GM23338 (cell line): ENCODE measurements at regions not wholly inside any gene's neighbourhood (a gene's known extent, or its start where the extent isn't known, plus 50 kb on each side); places are given as distances from the start of the nearest gene placed in this dataset.

ENCODE experiments used
- CREB1 ChIP-seq: fragments of 250-450 bp; sonication (Bioruptor Pico); IDR thresholded peaks from 2 replicates; pipeline ENCODE4 v1.5.0; 2020; ENCODE audit warnings: low read depth, mild to moderate bottlenecking, moderate library complexity
- EZH2 ChIP-seq: fragments of 200-600 bp; sonication (generic); IDR thresholded peaks from one replicate; pipeline ENCODE4 v1.8.0; 2017; ENCODE audit warnings: antibody characterized with exemption, mild to moderate bottlenecking, low read depth; ENCODE audit not compliant: unreplicated experiment
- JUNB ChIP-seq: IDR thresholded peaks from one replicate; pipeline ENCODE4 v1.6.1; 2016; ENCODE audit warnings: antibody characterized with exemption; ENCODE audit not compliant: unreplicated experiment
- POLR2AphosphoS5 ChIP-seq: IDR thresholded peaks from 2 replicates; pipeline ENCODE4 v1.6.1; 2016; ENCODE audit warnings: antibody characterized with exemption, low read depth
- ZNF331 ChIP-seq: fragments of 250-450 bp; sonication (Bioruptor Pico); IDR thresholded peaks from 2 replicates; pipeline ENCODE4 v1.5.0; 2020; ENCODE audit warnings: low read depth, mild to moderate bottlenecking, moderate library complexity
- TF ChIP-seq, protein P1 (sequence below): IDR thresholded peaks from one replicate; pipeline ENCODE4 v1.6.1; 2018; ENCODE audit warnings: antibody characterized with exemption; ENCODE audit not compliant: unreplicated experiment
- TF ChIP-seq, protein P2 (sequence below), 2 experiments: fragments of 200-600 bp in 1 of 2; sonication (generic) in 1 of 2; conservative IDR thresholded peaks; 2 replicates each; pipeline versions ENCODE4 v1.5.1 to v1.6.1; 2016 to 2017; ENCODE audit warnings: antibody characterized with exemption in 2 of 2, low read depth in 2 of 2, mild to moderate bottlenecking in 2 of 2, moderate library complexity in 1 of 2

DNA sequence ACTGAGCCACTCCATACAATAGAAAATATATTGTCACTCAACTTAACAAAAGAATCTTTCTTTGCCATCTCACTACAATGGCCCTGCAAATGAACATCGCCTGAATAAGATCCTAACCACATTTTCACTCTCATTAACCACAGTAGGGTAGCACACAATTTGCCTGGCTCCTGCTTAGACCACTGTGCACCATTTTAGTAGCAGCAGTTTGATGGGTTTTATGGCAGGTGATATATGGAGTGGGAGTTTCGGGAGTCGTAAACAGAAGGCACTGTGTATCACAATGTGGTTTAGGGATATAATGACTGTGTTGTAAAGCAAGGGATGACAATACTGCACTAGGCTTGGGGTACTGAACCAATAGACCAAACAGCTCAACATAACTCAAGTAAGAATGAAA is 617.4 kb downstream of the BCL11A start:
- TF ChIP-seq, protein P1, sequence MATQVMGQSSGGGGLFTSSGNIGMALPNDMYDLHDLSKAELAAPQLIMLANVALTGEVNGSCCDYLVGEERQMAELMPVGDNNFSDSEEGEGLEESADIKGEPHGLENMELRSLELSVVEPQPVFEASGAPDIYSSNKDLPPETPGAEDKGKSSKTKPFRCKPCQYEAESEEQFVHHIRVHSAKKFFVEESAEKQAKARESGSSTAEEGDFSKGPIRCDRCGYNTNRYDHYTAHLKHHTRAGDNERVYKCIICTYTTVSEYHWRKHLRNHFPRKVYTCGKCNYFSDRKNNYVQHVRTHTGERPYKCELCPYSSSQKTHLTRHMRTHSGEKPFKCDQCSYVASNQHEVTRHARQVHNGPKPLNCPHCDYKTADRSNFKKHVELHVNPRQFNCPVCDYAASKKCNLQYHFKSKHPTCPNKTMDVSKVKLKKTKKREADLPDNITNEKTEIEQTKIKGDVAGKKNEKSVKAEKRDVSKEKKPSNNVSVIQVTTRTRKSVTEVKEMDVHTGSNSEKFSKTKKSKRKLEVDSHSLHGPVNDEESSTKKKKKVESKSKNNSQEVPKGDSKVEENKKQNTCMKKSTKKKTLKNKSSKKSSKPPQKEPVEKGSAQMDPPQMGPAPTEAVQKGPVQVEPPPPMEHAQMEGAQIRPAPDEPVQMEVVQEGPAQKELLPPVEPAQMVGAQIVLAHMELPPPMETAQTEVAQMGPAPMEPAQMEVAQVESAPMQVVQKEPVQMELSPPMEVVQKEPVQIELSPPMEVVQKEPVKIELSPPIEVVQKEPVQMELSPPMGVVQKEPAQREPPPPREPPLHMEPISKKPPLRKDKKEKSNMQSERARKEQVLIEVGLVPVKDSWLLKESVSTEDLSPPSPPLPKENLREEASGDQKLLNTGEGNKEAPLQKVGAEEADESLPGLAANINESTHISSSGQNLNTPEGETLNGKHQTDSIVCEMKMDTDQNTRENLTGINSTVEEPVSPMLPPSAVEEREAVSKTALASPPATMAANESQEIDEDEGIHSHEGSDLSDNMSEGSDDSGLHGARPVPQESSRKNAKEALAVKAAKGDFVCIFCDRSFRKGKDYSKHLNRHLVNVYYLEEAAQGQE: no peak
- TF ChIP-seq, protein P2, sequence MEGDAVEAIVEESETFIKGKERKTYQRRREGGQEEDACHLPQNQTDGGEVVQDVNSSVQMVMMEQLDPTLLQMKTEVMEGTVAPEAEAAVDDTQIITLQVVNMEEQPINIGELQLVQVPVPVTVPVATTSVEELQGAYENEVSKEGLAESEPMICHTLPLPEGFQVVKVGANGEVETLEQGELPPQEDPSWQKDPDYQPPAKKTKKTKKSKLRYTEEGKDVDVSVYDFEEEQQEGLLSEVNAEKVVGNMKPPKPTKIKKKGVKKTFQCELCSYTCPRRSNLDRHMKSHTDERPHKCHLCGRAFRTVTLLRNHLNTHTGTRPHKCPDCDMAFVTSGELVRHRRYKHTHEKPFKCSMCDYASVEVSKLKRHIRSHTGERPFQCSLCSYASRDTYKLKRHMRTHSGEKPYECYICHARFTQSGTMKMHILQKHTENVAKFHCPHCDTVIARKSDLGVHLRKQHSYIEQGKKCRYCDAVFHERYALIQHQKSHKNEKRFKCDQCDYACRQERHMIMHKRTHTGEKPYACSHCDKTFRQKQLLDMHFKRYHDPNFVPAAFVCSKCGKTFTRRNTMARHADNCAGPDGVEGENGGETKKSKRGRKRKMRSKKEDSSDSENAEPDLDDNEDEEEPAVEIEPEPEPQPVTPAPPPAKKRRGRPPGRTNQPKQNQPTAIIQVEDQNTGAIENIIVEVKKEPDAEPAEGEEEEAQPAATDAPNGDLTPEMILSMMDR (conservative IDR thresholded peaks at IDR 0.05; ENCODE audit: low read depth in 2 of 2): no peak
- TF ChIP-seq JUNB: no peak
- TF ChIP-seq EZH2: no peak
- no peak for TF ChIP-seq POLR2AphosphoS5
- no peak for TF ChIP-seq CREB1 (CRISPR knock-in tag)
- no peak for TF ChIP-seq ZNF331
